A673 (cell line): ENCODE measurements at regions not wholly inside any gene's neighbourhood (a gene's known extent, or its start where the extent isn't known, plus 50 kb on each side); places are given as distances from the start of the nearest gene placed in this dataset.

ENCODE experiments used
- CTCF ChIP-seq: fragments of 300-800, 200-600 bp; sonication (generic); conservative IDR thresholded peaks from 2 replicates; pipeline ENCODE4 v1.5.1; 2017; ENCODE audit warnings: low read depth, mild to moderate bottlenecking, antibody characterized with exemption, low read length, moderate library complexity, mixed read lengths
- EZH2 ChIP-seq: fragments of 200-600 bp; sonication (generic); IDR thresholded peaks from 2 replicates; pipeline ENCODE4 v1.6.1; 2017; ENCODE audit warnings: borderline replicate concordance, low read depth, mild to moderate bottlenecking, mixed read lengths, antibody characterized with exemption, low read length; ENCODE audit not compliant: poor library complexity, severe bottlenecking

- TF ChIP-seq CTCF, result no peak
- no peak for TF ChIP-seq EZH2
Observed at GRCh38 chr7:144910411-144910810, 74.6 kb upstream of the TPK1 start.
